ENCODE measurements at regions not wholly inside any gene's neighbourhood (a gene's known extent, or its start where the extent isn't known, plus 50 kb on each side); places are given as distances from the start of the nearest gene placed in this dataset.
"Not testable (repeated sequence)": the region's sequence is repeated elsewhere in the genome, so short reads cannot be mapped to it uniquely, and the experiment has no call there.

- no peak overlapping the region for H3K4me3 ChIP-seq (replicated peaks; ENCODE audit: low read depth, low read length)
- no peak for DNase-seq (ENCODE audit: extremely low read depth, low read depth)
- TF ChIP-seq, protein P1, sequence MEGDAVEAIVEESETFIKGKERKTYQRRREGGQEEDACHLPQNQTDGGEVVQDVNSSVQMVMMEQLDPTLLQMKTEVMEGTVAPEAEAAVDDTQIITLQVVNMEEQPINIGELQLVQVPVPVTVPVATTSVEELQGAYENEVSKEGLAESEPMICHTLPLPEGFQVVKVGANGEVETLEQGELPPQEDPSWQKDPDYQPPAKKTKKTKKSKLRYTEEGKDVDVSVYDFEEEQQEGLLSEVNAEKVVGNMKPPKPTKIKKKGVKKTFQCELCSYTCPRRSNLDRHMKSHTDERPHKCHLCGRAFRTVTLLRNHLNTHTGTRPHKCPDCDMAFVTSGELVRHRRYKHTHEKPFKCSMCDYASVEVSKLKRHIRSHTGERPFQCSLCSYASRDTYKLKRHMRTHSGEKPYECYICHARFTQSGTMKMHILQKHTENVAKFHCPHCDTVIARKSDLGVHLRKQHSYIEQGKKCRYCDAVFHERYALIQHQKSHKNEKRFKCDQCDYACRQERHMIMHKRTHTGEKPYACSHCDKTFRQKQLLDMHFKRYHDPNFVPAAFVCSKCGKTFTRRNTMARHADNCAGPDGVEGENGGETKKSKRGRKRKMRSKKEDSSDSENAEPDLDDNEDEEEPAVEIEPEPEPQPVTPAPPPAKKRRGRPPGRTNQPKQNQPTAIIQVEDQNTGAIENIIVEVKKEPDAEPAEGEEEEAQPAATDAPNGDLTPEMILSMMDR (IDR thresholded peaks at IDR 0.05; ENCODE audit: low read depth, low read length, missing control alignments): no peak
These were observed 391.8 kb upstream of the CRIM1 start for GRCh38 chr2:35963824-35964223.

DNA sequence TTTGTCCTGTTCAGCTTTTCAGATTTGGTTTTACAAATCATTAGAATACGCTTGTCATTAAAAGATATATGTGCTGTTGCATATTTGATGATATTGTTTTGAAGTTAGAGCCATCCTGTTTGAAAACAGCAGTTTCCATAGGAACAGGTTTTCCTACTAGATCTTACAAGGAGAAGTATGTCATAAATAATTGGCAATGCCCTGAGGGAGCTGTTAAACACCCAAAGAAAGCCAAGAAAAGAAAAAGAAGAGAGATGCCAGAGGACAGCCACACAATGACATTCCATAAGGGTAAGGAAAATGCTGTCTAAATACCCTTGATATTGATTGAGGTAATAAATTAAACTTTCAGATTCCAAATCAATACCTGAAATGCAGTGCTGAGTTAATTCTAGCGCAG, 392.2 kb upstream of the CRIM1 start:
- TF ChIP-seq, protein P1 (IDR thresholded peaks at IDR 0.05; ENCODE audit: low read depth, low read length, missing control alignments): no peak
- no peak for DNase-seq (ENCODE audit: extremely low read depth, low read depth)
- no peak overlapping the region for H3K4me3 ChIP-seq (replicated peaks; ENCODE audit: low read depth, low read length)

DNA sequence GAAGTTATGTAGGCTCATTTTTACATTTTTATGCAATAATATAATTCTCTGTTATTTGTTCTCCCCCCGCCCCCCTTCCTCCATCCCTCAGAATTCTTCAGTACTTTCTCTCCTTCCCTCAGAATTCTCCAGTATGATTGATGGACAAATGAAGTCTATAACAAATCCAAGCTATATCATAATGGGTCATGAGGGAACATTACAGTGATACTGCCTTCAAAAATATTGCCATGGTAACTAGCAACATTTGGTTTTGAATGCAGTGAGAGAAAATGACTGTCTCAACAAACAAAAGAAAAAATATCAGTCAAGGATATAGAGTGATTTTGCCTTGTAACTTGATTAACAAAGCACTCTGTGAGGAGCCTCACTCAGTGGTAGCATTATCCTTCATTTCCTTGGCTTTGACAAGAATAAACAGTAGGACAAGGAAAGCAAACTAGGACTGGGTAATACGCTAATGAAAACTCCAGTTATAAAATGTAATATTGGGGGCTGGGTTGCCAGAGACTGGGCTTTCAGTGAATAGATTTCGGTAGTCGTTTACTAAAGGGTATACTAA, 392.9 kb upstream of the CRIM1 start:
- TF ChIP-seq, protein P1 (IDR thresholded peaks at IDR 0.05; ENCODE audit: low read depth, low read length, missing control alignments): no peak
- no peak overlapping the region for H3K4me3 ChIP-seq (replicated peaks; ENCODE audit: low read depth, low read length)
- no peak for DNase-seq (ENCODE audit: extremely low read depth, low read depth)

- TF ChIP-seq, protein P1 (IDR thresholded peaks at IDR 0.05; ENCODE audit: low read depth, low read length, missing control alignments): no peak
- DNase-seq (ENCODE audit: extremely low read depth, low read depth): no peak
- H3K4me3 ChIP-seq (replicated peaks; ENCODE audit: low read depth, low read length): no peak overlapping the region
These were observed 395.0 kb upstream of the CRIM1 start for GRCh38 chr2:35960596-35960995.

DNA sequence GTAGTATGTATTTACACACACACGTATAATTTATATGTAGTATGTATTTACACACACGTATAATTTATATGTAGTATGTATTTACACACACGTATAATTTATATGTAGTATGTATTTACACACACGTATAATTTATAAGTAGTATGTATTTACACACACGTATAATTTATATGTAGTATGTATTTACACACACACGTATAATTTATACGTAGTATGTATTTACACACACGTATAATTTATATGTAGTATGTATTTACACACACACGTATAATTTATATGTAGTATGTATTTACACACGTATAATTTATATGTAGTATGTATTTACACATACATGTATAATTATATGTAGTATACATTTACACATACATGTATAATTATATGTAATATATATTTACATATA, 398.5 kb upstream of the CRIM1 start:
- DNase-seq (ENCODE audit: extremely low read depth, low read depth); H3K4me3 ChIP-seq (replicated peaks; ENCODE audit: low read depth, low read length): not testable (repeated sequence)

DNA sequence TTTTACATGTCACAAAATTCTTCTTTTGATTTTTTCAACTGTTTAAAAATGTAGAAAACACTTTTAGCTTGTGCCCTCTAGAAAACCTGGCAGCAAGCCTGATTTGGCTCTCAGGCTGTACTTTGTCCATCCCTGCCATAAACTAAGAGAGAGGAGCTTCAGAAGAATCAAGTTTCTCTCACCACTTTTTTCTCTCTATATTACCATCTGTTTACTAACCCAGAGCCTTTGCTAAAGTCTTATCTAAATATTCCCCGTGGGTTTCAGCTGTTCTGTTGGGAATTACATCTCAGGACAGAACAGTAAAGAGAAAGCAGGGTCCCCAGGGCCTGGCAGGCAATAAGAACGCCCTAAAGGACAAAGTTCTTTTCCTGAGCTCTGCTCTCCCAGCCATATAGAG, 409.1 kb upstream of the CRIM1 start:
- TF ChIP-seq, protein P1 (IDR thresholded peaks at IDR 0.05; ENCODE audit: low read depth, low read length, missing control alignments): no peak
- no peak for DNase-seq (ENCODE audit: extremely low read depth, low read depth)

GRCh38 chr2:35938838-35939237, 416.7 kb upstream of the CRIM1 start:
- no peak overlapping the region for H3K4me3 ChIP-seq (replicated peaks; ENCODE audit: low read depth, low read length)
- no peak for DNase-seq (ENCODE audit: extremely low read depth, low read depth)
- TF ChIP-seq, protein P1 (IDR thresholded peaks at IDR 0.05; ENCODE audit: low read depth, low read length, missing control alignments): no peak

More for the DNA sequence above, 409.1 kb upstream of the CRIM1 start:
- no peak overlapping the region for H3K4me3 ChIP-seq (replicated peaks; ENCODE audit: low read depth, low read length)

Measured in HFF-Myc (cell line).